Type B pancreatic cell (in vitro differentiated cells): ENCODE measurements at regions not wholly inside any gene's neighbourhood (a gene's known extent, or its start where the extent isn't known, plus 50 kb on each side); places are given as distances from the start of the nearest gene placed in this dataset.

Source experiments
- DNase-seq: peaks from one replicate; pipeline ENCODE4 v3.0.0; 2021; ENCODE audit warnings: mixed read lengths; ENCODE audit not compliant: unreplicated experiment; ENCODE audit errors: extremely low spot score
- H3K27ac Mint-ChIP-seq: 2 replicates; pipeline ENCODE4 v1.8.0; 2021; ENCODE audit warnings: mild to moderate bottlenecking, mixed read lengths
- H3K27me3 Mint-ChIP-seq: 2 replicates; pipeline ENCODE4 v1.8.0; 2021; ENCODE audit warnings: mixed read lengths
- H3K36me3 Mint-ChIP-seq: 2 replicates; pipeline ENCODE4 v1.8.0; 2021; ENCODE audit warnings: mixed read lengths
- H3K4me1 Mint-ChIP-seq: one replicate; pipeline ENCODE4 v1.8.0; 2021; ENCODE audit warnings: mixed read lengths; ENCODE audit not compliant: unreplicated experiment
- H3K4me3 Mint-ChIP-seq: 2 replicates; pipeline ENCODE4 v1.8.0; 2021; ENCODE audit warnings: mild to moderate bottlenecking, mixed read lengths
- H3K9me3 Mint-ChIP-seq: 2 replicates; pipeline ENCODE4 v1.8.0; 2021; ENCODE audit warnings: mixed read lengths
- TF ChIP-seq, protein P1 (sequence below): fragments of 200-600 bp; sonication (generic); conservative IDR thresholded peaks from 2 replicates; pipeline ENCODE4 v1.5.0; 2021; ENCODE audit warnings: antibody characterized with exemption, mild to moderate bottlenecking

- no peak for DNase-seq
- TF ChIP-seq, protein P1, sequence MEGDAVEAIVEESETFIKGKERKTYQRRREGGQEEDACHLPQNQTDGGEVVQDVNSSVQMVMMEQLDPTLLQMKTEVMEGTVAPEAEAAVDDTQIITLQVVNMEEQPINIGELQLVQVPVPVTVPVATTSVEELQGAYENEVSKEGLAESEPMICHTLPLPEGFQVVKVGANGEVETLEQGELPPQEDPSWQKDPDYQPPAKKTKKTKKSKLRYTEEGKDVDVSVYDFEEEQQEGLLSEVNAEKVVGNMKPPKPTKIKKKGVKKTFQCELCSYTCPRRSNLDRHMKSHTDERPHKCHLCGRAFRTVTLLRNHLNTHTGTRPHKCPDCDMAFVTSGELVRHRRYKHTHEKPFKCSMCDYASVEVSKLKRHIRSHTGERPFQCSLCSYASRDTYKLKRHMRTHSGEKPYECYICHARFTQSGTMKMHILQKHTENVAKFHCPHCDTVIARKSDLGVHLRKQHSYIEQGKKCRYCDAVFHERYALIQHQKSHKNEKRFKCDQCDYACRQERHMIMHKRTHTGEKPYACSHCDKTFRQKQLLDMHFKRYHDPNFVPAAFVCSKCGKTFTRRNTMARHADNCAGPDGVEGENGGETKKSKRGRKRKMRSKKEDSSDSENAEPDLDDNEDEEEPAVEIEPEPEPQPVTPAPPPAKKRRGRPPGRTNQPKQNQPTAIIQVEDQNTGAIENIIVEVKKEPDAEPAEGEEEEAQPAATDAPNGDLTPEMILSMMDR, result no peak
- peaks cover 3% of the 10 kb centered on the region for H3K27me3 Mint-ChIP-seq
- H3K4me1 Mint-ChIP-seq, result peaks cover 4% of the 10 kb centered on the region
- no peak overlapping the region for H3K4me3 Mint-ChIP-seq
- no peaks in the 10 kb centered on the region for H3K36me3 Mint-ChIP-seq
- H3K9me3 Mint-ChIP-seq, result no peaks in the 10 kb centered on the region
- no peak overlapping the region for H3K27ac Mint-ChIP-seq
Observed at GRCh38 chr3:180383332-180384020, 218.5 kb upstream of the TTC14 start.

DNA sequence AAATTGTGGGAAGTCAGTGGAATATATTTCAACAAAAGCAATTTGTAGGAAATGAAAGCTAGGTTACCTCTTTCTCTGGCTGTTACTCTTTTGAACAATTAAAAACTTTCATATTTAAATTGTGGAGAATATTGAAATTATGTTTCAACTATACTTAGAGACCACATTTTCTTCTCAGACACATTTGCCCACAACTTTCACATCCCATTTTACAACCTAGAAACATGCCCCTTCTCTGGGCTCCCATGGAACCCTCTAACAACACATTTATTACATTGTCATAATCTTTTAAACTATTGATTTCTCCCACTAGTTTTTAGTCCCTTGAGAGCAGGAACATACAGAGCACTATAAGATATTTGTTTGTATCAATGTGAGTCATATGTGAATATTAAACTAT, 211.7 kb upstream of the TTC14 start:
- Mint-ChIP-seq H3K4me1 (no peaks in the 10 kb centered on the region), H3K27me3 (no peaks in the 10 kb centered on the region), H3K4me3 (no peak overlapping the region), H3K36me3 (no peaks in the 10 kb centered on the region), H3K9me3 (no peaks in the 10 kb centered on the region), H3K27ac (no peak overlapping the region)
- TF ChIP-seq, protein P1, result no peak
- DNase-seq, result no peak

- TF ChIP-seq, protein P1, result no peak
- Mint-ChIP-seq H3K27me3 (no peaks in the 10 kb centered on the region), H3K27ac (no peak overlapping the region), H3K36me3 (no peaks in the 10 kb centered on the region), H3K4me3 (no peak overlapping the region), H3K9me3 (no peaks in the 10 kb centered on the region), H3K4me1 (no peaks in the 10 kb centered on the region)
- no peak for DNase-seq
Observed at GRCh38 chr3:180391001-180391400, 211.0 kb upstream of the TTC14 start.

GRCh38 chr3:180401226-180401625, 200.7 kb upstream of the TTC14 start:
- Mint-ChIP-seq H3K4me1 (no peaks in the 10 kb centered on the region), H3K36me3 (no peaks in the 10 kb centered on the region), H3K9me3 (no peaks in the 10 kb centered on the region), H3K27me3 (no peaks in the 10 kb centered on the region), H3K27ac (no peak overlapping the region), H3K4me3 (no peak overlapping the region)
- no peak for DNase-seq
- TF ChIP-seq, protein P1, result no peak

DNA sequence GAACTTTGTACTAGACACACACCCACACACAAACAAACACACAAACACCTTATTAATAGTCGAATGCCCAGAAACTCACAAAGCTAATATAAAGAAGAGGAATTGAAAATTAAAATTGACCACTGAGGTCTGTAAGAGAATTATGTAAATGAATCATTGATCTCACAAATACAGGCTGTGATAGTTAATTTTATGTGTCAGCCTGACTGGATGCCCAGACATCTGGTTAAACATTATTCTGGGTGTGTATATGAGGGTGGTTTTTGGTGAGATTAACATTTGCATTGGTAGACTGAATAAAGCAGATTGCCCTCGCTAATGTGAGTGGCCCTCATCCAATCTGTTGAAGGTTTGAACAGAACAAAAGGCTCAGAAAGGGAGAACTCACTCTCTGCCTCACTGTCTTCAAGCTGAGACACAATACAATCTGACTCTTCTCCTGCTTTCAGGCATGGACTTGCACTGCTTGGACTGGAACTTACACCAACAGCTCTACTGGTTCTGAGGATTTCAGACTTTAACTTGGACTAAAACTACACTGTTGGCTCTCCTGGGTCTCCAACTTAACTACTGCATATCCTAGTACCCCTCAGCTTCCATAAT, 199.4 kb upstream of the TTC14 start:
- no peaks in the 10 kb centered on the region for H3K27me3 Mint-ChIP-seq
- no peak overlapping the region for H3K27ac Mint-ChIP-seq
- no peaks in the 10 kb centered on the region for H3K36me3 Mint-ChIP-seq
- no peak for DNase-seq
- no peaks in the 10 kb centered on the region for H3K9me3 Mint-ChIP-seq
- H3K4me3 Mint-ChIP-seq, result no peak overlapping the region
- TF ChIP-seq, protein P1, result no peak
- H3K4me1 Mint-ChIP-seq, result no peaks in the 10 kb centered on the region
